ENCODE measurements at regions not wholly inside any gene's neighbourhood (a gene's known extent, or its start where the extent isn't known, plus 50 kb on each side); places are given as distances from the start of the nearest gene placed in this dataset.

GRCh38 chr3:1870738-1871137 lies 227.9 kb upstream of the CNTN4 start:
- TF ChIP-seq, protein P1, sequence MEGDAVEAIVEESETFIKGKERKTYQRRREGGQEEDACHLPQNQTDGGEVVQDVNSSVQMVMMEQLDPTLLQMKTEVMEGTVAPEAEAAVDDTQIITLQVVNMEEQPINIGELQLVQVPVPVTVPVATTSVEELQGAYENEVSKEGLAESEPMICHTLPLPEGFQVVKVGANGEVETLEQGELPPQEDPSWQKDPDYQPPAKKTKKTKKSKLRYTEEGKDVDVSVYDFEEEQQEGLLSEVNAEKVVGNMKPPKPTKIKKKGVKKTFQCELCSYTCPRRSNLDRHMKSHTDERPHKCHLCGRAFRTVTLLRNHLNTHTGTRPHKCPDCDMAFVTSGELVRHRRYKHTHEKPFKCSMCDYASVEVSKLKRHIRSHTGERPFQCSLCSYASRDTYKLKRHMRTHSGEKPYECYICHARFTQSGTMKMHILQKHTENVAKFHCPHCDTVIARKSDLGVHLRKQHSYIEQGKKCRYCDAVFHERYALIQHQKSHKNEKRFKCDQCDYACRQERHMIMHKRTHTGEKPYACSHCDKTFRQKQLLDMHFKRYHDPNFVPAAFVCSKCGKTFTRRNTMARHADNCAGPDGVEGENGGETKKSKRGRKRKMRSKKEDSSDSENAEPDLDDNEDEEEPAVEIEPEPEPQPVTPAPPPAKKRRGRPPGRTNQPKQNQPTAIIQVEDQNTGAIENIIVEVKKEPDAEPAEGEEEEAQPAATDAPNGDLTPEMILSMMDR (IDR thresholded peaks at IDR 0.05): no peak
- no peak for TF ChIP-seq ZFX (IDR thresholded peaks at IDR 0.05; ENCODE audit: borderline replicate concordance)

GRCh38 chr3:1883534-1883933 lies 215.1 kb upstream of the CNTN4 start:
- H3K27ac ChIP-seq: no peak overlapping the region
- no peak for TF ChIP-seq ZFX (IDR thresholded peaks at IDR 0.05; ENCODE audit: borderline replicate concordance)
- TF ChIP-seq, protein P1 (IDR thresholded peaks at IDR 0.05): no peak

More at GRCh38 chr3:1870738-1871137, 227.9 kb upstream of the CNTN4 start:
- no peak overlapping the region for H3K27ac ChIP-seq

GRCh38 chr3:1892459-1892858 lies 206.2 kb upstream of the CNTN4 start:
- H3K27ac ChIP-seq: no peak overlapping the region
- TF ChIP-seq, protein P1 (IDR thresholded peaks at IDR 0.05): no peak
- TF ChIP-seq ZFX (IDR thresholded peaks at IDR 0.05; ENCODE audit: borderline replicate concordance): no peak

DNA sequence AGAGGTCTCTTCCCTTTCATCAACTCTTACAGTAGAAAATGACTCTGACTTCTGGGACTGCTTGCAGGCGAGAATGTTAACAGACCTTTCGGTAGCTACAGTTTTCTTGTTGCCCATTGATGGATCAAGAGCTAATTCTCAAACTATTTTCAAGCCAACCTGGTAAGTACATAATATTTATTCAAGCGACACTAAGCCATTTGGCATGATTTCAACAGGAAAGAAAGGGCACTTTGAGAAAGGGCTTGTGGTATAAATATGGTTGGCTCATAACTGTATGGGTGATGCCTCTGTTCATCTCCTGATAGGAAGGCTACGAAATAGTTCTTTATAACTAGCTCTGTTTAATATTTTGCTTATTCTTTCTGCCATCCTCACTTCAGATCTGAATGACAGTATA lies 196.2 kb upstream of the CNTN4 start:
- TF ChIP-seq, protein P1 (IDR thresholded peaks at IDR 0.05): no peak
- TF ChIP-seq ZFX (IDR thresholded peaks at IDR 0.05; ENCODE audit: borderline replicate concordance): no peak
- H3K27ac ChIP-seq: no peak overlapping the region

- no peak overlapping the region for H3K27ac ChIP-seq
- TF ChIP-seq, protein P1 (IDR thresholded peaks at IDR 0.05): no peak
- TF ChIP-seq ZFX (IDR thresholded peaks at IDR 0.05; ENCODE audit: borderline replicate concordance): no peak
Measured at GRCh38 chr3:1903111-1903510, 195.6 kb upstream of the CNTN4 start.

- no peak overlapping the region for H3K27ac ChIP-seq
- TF ChIP-seq, protein P1 (IDR thresholded peaks at IDR 0.05): no peak
- no peak for TF ChIP-seq ZFX (IDR thresholded peaks at IDR 0.05; ENCODE audit: borderline replicate concordance)
Measured at GRCh38 chr3:1907911-1908310, 190.8 kb upstream of the CNTN4 start.

DNA sequence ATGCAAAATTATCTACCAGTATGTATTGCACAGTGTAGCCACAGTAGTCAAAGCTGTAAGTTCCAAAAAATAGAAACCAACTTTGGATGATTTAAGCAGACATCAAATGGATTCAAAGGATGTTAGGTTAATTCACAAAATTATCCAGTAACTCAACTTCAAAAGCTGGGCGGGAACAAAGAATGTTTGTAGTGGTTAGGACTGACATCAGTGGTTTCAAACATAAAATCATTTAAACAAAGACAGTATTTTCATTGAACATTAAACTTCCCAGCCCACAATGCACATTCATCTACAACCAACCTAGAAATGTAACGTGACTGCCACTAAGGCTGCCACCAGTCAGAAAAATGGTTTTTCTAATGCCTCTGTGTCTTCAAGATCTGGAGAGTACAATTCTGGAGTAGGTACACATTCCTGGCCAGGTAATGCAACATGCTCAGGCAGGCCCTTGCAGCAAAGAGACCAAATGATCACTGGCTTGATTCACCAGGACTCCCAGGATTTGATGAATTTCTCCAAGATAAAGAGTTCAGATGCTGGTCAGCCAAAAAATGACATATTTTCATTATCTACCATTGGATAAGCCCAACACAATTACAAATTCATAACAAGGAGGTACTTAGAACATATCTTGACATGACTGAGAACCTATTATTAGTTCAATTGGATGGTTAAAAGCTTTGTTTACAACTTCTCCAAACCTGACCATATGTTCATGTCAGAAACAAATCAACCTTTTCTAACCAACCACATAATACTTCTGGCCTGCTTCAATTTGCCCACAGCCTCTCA lies 189.8 kb upstream of the CNTN4 start:
- no peak overlapping the region for H3K27ac ChIP-seq
- TF ChIP-seq, protein P1 (IDR thresholded peaks at IDR 0.05): no peak
- no peak for TF ChIP-seq ZFX (IDR thresholded peaks at IDR 0.05; ENCODE audit: borderline replicate concordance)

All from 22Rv1 (cell line).